ENCODE measurements at regions not wholly inside any gene's neighbourhood (a gene's known extent, or its start where the extent isn't known, plus 50 kb on each side); places are given as distances from the start of the nearest gene placed in this dataset.
A peak's percentile ranks its signal among the peaks of the same experiment; 100 is the strongest.

DNA sequence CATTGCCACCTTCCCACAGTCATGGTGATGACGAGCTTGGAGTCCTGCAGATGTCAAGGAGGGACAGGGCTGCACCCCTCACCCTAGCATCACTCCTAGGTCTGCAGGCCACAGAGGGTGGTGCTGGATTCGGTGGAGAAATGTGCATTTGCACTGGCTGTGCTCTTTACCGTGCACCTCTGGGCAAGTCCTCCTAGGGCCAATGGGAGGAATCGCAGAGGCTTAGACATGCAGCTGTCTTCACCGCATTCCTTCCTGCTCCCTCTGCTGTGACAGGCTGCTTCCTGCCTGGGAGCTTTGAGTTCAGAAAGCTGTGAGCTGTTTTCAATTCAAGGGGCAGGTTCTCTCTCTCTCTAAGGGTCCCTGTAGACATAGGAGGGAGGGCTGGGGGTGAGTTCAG is 85.1 kb downstream of the EDN3 start:
- TF ChIP-seq, protein P1, sequence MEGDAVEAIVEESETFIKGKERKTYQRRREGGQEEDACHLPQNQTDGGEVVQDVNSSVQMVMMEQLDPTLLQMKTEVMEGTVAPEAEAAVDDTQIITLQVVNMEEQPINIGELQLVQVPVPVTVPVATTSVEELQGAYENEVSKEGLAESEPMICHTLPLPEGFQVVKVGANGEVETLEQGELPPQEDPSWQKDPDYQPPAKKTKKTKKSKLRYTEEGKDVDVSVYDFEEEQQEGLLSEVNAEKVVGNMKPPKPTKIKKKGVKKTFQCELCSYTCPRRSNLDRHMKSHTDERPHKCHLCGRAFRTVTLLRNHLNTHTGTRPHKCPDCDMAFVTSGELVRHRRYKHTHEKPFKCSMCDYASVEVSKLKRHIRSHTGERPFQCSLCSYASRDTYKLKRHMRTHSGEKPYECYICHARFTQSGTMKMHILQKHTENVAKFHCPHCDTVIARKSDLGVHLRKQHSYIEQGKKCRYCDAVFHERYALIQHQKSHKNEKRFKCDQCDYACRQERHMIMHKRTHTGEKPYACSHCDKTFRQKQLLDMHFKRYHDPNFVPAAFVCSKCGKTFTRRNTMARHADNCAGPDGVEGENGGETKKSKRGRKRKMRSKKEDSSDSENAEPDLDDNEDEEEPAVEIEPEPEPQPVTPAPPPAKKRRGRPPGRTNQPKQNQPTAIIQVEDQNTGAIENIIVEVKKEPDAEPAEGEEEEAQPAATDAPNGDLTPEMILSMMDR (IDR thresholded peaks at IDR 0.05): peak in 1 of 6 experiments; percentile 2
- TF ChIP-seq POLR2A (IDR thresholded peaks at IDR 0.05): no peak

Data from Peyer's patch (tissue), 4 donors.